ENCODE measurements at regions not wholly inside any gene's neighbourhood (a gene's known extent, or its start where the extent isn't known, plus 50 kb on each side); places are given as distances from the start of the nearest gene placed in this dataset.

- TF ChIP-seq POLR2AphosphoS5 (IDR thresholded peaks at IDR 0.05): no peak
- no peak for TF ChIP-seq CTCF (IDR thresholded peaks at IDR 0.05)
Measured at GRCh38 chr2:48187503-48187902, 127.0 kb upstream of the FOXN2 start.

Measured in prostate gland (tissue), 2 donors.